Ascending aorta (tissue), 2 donors: ENCODE measurements at regions not wholly inside any gene's neighbourhood (a gene's known extent, or its start where the extent isn't known, plus 50 kb on each side); places are given as distances from the start of the nearest gene placed in this dataset.

Experiments used
- DNase-seq, 2 donors: peaks; one replicate each; pipeline ENCODE4 v3.0.0-alpha.2; 2019; ENCODE audit warnings: low spot score in 2 of 2
- H3K27ac ChIP-seq, 2 donors: fragments of 200-600 bp; sonication (generic); one replicate each; pipeline ENCODE4 v1.5.1; 2016 to 2017; ENCODE audit warnings: mild to moderate bottlenecking in 1 of 2
- H3K27me3 ChIP-seq: fragments of 200-600 bp; sonication (generic); one replicate; pipeline ENCODE4 v1.5.1; 2017
- H3K36me3 ChIP-seq, 2 donors: fragments of 200-600 bp; sonication (generic); one replicate each; pipeline ENCODE4 v1.5.1; 2016
- H3K4me1 ChIP-seq, 2 donors: fragments of 200-600 bp; sonication (generic); one replicate each; pipeline ENCODE4 v1.5.1; 2016 to 2017; ENCODE audit warnings: mild to moderate bottlenecking in 1 of 2
- H3K4me3 ChIP-seq, 2 donors: fragments of 200-600 bp; sonication (generic); one replicate each; pipeline ENCODE4 v1.5.1; 2016 to 2017; ENCODE audit warnings: mild to moderate bottlenecking in 1 of 2
- H3K9me3 ChIP-seq, 2 donors: fragments of 200-600 bp; sonication (generic); one replicate each; pipeline ENCODE4 v1.5.1; 2016
- CTCF ChIP-seq, 3 experiments: fragments of 200-600 bp in 2 of 3; fragments of 450-650 bp in 1 of 3; sonication (generic) in 2 of 3; IDR thresholded peaks; one replicate each; pipeline ENCODE4 v1.5.1; 2016 to 2019; ENCODE audit warnings: antibody characterized with exemption in 3 of 3, mild to moderate bottlenecking in 1 of 3, moderate library complexity in 1 of 3
- intact Hi-C: fragments of 100-400 bp; cut with DNase I; formaldehyde crosslinking; loops from one replicate; pipeline ENCODE4 v1.15.1; 2023

- peaks cover 0 to 11% of the 10 kb centered on the region in 2 donors for H3K4me1 ChIP-seq
- H3K9me3 ChIP-seq: no peaks in the 10 kb centered on the region
- no peaks in the 10 kb centered on the region for H3K36me3 ChIP-seq
- TF ChIP-seq CTCF (IDR thresholded peaks at IDR 0.05): no peak
- H3K4me3 ChIP-seq: no peak overlapping the region
- peak overlapping the region in 1 of 2 donors; percentile 11 for H3K27ac ChIP-seq
- no peaks in the 10 kb centered on the region for H3K27me3 ChIP-seq
- no peak for DNase-seq
- intact Hi-C loops: no loop called here
These were observed 925.1 kb upstream of the NR2F2 start for GRCh38 chr15:95405447-95405846.

GRCh38 chr15:95407534-95407933, 923.0 kb upstream of the NR2F2 start:
- no peaks in the 10 kb centered on the region for H3K9me3 ChIP-seq
- H3K4me1 ChIP-seq: peaks cover 0 to 15% of the 10 kb centered on the region in 2 donors
- intact Hi-C loops: no loop called here
- H3K27ac ChIP-seq: peak overlapping the region in 1 of 2 donors; percentile 28
- no peaks in the 10 kb centered on the region for H3K27me3 ChIP-seq
- H3K36me3 ChIP-seq: no peaks in the 10 kb centered on the region
- TF ChIP-seq CTCF (IDR thresholded peaks at IDR 0.05): no peak
- no peak for DNase-seq
- H3K4me3 ChIP-seq: no peak overlapping the region

- no peak for TF ChIP-seq CTCF (IDR thresholded peaks at IDR 0.05)
- H3K27me3 ChIP-seq: no peaks in the 10 kb centered on the region
- H3K27ac ChIP-seq: peak overlapping the region; percentile 26 to 39
- H3K36me3 ChIP-seq: no peaks in the 10 kb centered on the region
- no peaks in the 10 kb centered on the region for H3K9me3 ChIP-seq
- H3K4me3 ChIP-seq: no peak overlapping the region
- intact Hi-C loops: no loop called here
- peaks cover 0 to 32% of the 10 kb centered on the region in 2 donors for H3K4me1 ChIP-seq
- DNase-seq: no peak
These were observed 921.3 kb upstream of the NR2F2 start for GRCh38 chr15:95409211-95409610.

GRCh38 chr15:95409626-95410310, 920.7 kb upstream of the NR2F2 start:
- TF ChIP-seq CTCF (IDR thresholded peaks at IDR 0.05): no peak
- H3K27me3 ChIP-seq: no peaks in the 10 kb centered on the region
- no peaks in the 10 kb centered on the region for H3K36me3 ChIP-seq
- peak overlapping the region in 1 of 2 donors; percentile 39 for H3K27ac ChIP-seq
- DNase-seq: no peak
- no peaks in the 10 kb centered on the region for H3K9me3 ChIP-seq
- H3K4me1 ChIP-seq: peaks cover 0 to 33% of the 10 kb centered on the region in 2 donors
- no peak overlapping the region for H3K4me3 ChIP-seq
- intact Hi-C loops: loop anchor here (5.0 to 10.0 kb wide), 3 partner anchors 142 to 925 kb away; partner anchors contain the start of gene NR2F2

- no peak for DNase-seq
- H3K36me3 ChIP-seq: no peaks in the 10 kb centered on the region
- peak overlapping the region in 1 of 2 donors; percentile 17 for H3K27ac ChIP-seq
- no peak for TF ChIP-seq CTCF (IDR thresholded peaks at IDR 0.05)
- H3K4me3 ChIP-seq: no peak overlapping the region
- peaks cover 0 to 30% of the 10 kb centered on the region in 2 donors for H3K4me1 ChIP-seq
- no peaks in the 10 kb centered on the region for H3K27me3 ChIP-seq
- H3K9me3 ChIP-seq: no peaks in the 10 kb centered on the region
- intact Hi-C loops: loop anchor here (5.0 to 10.0 kb wide), 3 partner anchors 143 to 924 kb away; partner anchors contain the start of gene NR2F2
These were observed 919.7 kb upstream of the NR2F2 start for GRCh38 chr15:95410757-95411156.
